ENCODE measurements at regions not wholly inside any gene's neighbourhood (a gene's known extent, or its start where the extent isn't known, plus 50 kb on each side); places are given as distances from the start of the nearest gene placed in this dataset.
"Not testable (repeated sequence)": the region's sequence is repeated elsewhere in the genome, so short reads cannot be mapped to it uniquely, and the experiment has no call there.

- no peak for DNase-seq
Measured at GRCh38 chr4:160257318-160257717, 1154.4 kb downstream of the RAPGEF2 start.

- DNase-seq = no peak
Measured at GRCh38 chr4:160265014-160265413, 1162.1 kb downstream of the RAPGEF2 start.

- DNase-seq = no peak
Measured at GRCh38 chr4:160265836-160266235, 1163.0 kb downstream of the RAPGEF2 start.

DNA sequence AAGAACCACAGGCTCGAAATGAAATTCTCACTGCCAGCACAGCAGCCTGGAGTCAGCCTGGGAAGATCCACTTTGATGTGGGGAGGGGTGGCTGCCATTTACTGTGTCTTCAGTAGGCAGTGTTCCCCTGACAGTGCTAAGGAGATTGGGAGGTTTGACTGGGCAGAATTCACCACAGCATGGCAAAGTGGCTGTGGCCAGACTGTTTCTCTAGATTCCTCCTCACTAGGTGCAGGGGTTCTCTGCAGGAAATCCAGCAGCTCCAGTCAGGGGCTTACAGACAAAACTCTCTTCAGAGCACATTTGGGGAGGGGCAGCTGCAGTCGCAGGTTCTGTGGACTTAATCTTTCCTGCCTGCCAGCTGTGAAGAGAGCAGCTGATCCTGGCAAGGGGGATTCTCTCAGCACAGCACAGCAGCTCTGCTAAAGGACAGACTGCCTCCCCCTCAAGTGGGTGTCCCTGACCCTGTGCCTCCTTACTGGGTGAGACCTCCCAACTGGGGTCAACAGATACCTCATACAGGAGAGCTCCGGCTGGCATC, 1174.0 kb downstream of the RAPGEF2 start:
- no peak for DNase-seq

DNA sequence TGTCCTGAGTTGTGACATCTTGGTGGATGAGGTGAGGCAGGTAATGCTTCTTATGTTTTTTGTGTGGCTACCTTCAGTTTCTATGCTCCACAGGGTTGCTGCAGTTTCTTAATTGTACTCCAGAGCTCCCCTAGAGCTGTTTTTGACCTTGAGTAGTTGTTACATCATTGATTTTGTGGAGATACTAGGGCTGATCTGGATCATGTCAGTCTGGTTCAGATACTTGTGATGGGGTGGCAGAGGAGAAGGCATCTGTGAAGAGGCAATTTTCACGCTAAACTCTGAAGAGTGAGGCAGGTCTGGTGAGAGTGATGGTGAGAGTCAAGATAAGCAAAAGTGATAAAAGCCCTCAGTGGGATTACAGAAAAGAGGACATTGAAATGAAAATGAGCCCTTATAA, 1180.2 kb downstream of the RAPGEF2 start:
- DNase-seq = no peak

- DNase-seq = no peak
Measured at GRCh38 chr4:160284516-160284915, 1181.6 kb downstream of the RAPGEF2 start.

GRCh38 chr4:160286051-160286450, 1183.2 kb downstream of the RAPGEF2 start:
- no peak for DNase-seq

DNA sequence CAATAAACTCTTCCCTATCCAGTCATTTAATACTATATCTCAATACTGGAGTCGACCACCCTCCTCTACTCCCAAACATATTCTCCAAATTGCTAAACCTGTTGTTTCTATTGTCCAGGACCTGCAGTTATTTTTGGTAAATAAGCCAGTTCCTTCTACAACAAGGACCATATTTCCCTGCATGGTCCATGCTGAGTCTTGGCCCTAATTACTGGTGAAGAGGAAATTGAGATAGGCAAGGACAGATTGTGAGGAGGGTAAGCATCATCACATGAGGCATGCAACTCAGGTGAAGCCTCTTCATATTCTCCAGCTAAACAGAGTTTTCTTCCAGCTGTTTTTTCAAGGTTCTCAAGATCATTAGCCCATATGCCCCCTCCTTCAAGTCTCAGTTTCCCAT, 1193.6 kb downstream of the RAPGEF2 start:
- DNase-seq = no peak

GRCh38 chr4:160299177-160299576, 1196.3 kb downstream of the RAPGEF2 start:
- no peak for DNase-seq

DNA sequence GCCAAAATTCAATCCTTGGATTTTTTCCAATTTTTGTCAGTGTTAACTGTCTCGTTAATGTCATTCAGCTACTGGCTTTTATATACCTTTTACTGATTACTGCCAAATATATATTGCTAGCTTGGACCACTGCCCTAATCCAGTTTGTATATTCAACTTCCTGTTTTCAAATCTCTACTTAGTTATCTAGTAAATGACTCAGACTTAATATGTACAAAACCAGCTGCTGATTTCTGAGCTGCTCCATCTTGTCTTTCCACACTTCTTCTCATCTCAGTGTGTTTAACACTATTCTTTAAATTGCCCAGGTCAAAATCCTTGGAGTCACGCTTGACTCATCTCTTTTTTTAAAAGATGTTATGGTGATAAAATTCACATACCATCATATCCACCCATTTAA, 1196.7 kb downstream of the RAPGEF2 start:
- DNase-seq = no peak

GRCh38 chr4:160316036-160316435, 1213.2 kb downstream of the RAPGEF2 start:
- no peak for DNase-seq

GRCh38 chr4:160318567-160319220, 1215.8 kb downstream of the RAPGEF2 start:
- DNase-seq = no peak

- no peak for DNase-seq
Measured at GRCh38 chr4:160319221-160319867, 1216.5 kb downstream of the RAPGEF2 start.

- no peak for DNase-seq
Measured at GRCh38 chr4:160319868-160320260, 1217.0 kb downstream of the RAPGEF2 start.

DNA sequence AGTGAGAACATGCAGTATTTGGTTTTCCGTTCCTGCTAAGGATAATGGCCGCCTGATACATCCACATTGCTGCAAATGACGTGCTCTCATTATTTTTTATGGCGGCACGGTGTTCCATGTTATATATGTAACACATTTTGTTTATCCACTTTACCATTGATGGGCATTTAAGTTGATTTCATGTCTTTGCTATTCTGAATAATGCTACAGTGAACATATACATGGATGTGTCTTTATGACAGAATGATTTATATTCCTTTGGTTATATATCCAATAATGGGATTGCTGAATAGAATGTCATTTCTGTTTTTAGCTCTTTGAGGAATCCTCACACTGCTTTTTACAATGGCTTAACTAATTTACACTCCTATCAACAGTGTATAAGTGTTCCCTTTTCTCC, 1223.2 kb downstream of the RAPGEF2 start:
- DNase-seq = no peak

GRCh38 chr4:160347197-160347596, 1244.3 kb downstream of the RAPGEF2 start:
- DNase-seq = no peak

- DNase-seq = no peak
Measured at GRCh38 chr4:160350944-160351343, 1248.1 kb downstream of the RAPGEF2 start.

DNA sequence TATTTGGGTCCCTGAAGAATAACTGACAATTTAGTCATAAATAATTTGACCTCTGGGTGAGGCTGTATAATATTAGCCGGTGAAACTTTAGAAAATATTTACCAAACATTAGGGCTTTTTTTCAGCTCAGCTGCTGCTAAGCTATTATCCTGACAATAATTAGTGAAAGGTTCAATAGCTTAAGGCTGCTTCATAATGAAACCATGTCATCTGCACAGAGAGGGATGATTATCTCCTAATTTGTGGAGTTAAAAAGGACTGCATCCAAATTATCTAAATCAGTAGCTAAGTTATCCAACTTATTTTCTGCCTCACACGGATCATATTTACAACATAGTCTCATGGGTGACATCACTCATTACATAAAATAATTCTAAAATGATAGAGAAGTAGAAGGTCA, 1249.8 kb downstream of the RAPGEF2 start:
- DNase-seq = no peak

DNA sequence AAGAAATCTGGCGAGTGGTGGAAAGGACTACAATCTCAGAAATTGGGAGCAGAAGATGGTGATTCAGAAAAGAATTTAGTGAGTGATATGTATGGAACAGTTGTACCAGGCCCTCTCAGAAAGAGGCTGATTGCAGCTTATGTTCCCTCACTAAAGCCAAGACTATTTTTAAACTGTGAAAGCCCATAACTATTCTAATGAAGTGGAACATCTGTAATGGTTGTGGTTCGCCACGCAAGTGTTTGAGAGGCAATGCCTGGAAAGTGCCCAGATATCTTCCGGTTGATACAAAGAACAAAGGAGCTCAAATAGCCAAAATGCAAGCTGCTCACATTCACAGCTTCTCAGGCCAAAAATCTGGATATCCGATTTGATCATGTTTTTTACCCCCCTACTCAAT, 1250.7 kb downstream of the RAPGEF2 start:
- no peak for DNase-seq

GRCh38 chr4:160362478-160362877, 1259.6 kb downstream of the RAPGEF2 start:
- no peak for DNase-seq

- no peak for DNase-seq
Measured at GRCh38 chr4:160364217-160364616, 1261.3 kb downstream of the RAPGEF2 start.

- DNase-seq = not testable (repeated sequence)
Measured at GRCh38 chr4:160364665-160365064, 1261.8 kb downstream of the RAPGEF2 start.

GRCh38 chr4:160365383-160365782, 1262.5 kb downstream of the RAPGEF2 start:
- DNase-seq = not testable (repeated sequence)

GRCh38 chr4:160370046-160370445, 1267.2 kb downstream of the RAPGEF2 start:
- DNase-seq = no peak

- no peak for DNase-seq
Measured at GRCh38 chr4:160371446-160371845, 1268.6 kb downstream of the RAPGEF2 start.
